HG02884 (cell line): ENCODE measurements at regions not wholly inside any gene's neighbourhood (a gene's known extent, or its start where the extent isn't known, plus 50 kb on each side); places are given as distances from the start of the nearest gene placed in this dataset.

ENCODE experiments used
- ATAC-seq: cut with Tn5 transposase; IDR thresholded peaks from one replicate; pipeline ENCODE4 v1.9.1; 2021; ENCODE audit warnings: mild to moderate bottlenecking, moderate library complexity; ENCODE audit not compliant: unreplicated experiment

GRCh38 chr17:72511874-72512273 is 391.1 kb downstream of the SOX9 start:
- no peak for ATAC-seq

GRCh38 chr17:72512649-72513556 is 392.1 kb downstream of the SOX9 start:
- no peak for ATAC-seq

GRCh38 chr17:72514321-72514861 is 393.6 kb downstream of the SOX9 start:
- ATAC-seq, result no peak

GRCh38 chr17:72514891-72515290 is 394.1 kb downstream of the SOX9 start:
- no peak for ATAC-seq

- ATAC-seq, result no peak
Measured at GRCh38 chr17:72515291-72516065, 394.7 kb downstream of the SOX9 start.

- ATAC-seq, result no peak
Measured at GRCh38 chr17:72516772-72517399, 396.1 kb downstream of the SOX9 start.

GRCh38 chr17:72517413-72518158 is 396.8 kb downstream of the SOX9 start:
- ATAC-seq, result no peak

- no peak for ATAC-seq
Measured at GRCh38 chr17:72518159-72518732, 397.4 kb downstream of the SOX9 start.

GRCh38 chr17:72518753-72519597 is 398.2 kb downstream of the SOX9 start:
- no peak for ATAC-seq

- no peak for ATAC-seq
Measured at GRCh38 chr17:72519598-72519936, 398.7 kb downstream of the SOX9 start.

GRCh38 chr17:72520665-72521303 is 400.0 kb downstream of the SOX9 start:
- no peak for ATAC-seq

GRCh38 chr17:72523491-72523890 is 402.7 kb downstream of the SOX9 start:
- no peak for ATAC-seq

- ATAC-seq, result no peak
Measured at GRCh38 chr17:72525225-72526015, 404.6 kb downstream of the SOX9 start.

- ATAC-seq, result no peak
Measured at GRCh38 chr17:72526769-72527168, 405.9 kb downstream of the SOX9 start.

GRCh38 chr17:72527789-72528188 is 407.0 kb downstream of the SOX9 start:
- ATAC-seq, result no peak

- no peak for ATAC-seq
Measured at GRCh38 chr17:72528683-72529082, 407.9 kb downstream of the SOX9 start.

GRCh38 chr17:72529386-72529785 is 408.6 kb downstream of the SOX9 start:
- no peak for ATAC-seq

GRCh38 chr17:72530454-72530853 is 409.6 kb downstream of the SOX9 start:
- ATAC-seq, result no peak
